ENCODE measurements at regions not wholly inside any gene's neighbourhood (a gene's known extent, or its start where the extent isn't known, plus 50 kb on each side); places are given as distances from the start of the nearest gene placed in this dataset.
"Not testable (repeated sequence)": the region's sequence is repeated elsewhere in the genome, so short reads cannot be mapped to it uniquely, and the experiment has no call there.

DNA sequence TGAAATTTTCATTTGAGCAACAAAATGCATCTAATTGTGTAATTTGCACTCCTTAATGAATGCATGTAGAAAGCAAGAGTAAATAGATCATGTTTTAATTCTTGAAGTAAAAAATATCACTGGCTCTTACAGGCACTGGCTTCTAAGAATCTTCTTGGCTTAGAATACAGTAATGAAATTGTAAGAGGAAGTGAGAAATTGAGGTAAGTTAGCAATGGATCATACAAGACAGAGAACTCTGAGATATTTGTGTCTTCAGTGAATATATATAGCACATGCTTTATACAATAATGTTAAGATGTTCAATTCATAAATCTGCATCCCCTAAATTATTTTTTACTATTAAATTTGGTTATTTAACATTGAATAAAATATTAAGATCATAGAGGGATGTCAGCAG lies 465.0 kb downstream of the CNTN3 start:
- TF ChIP-seq, protein P1, sequence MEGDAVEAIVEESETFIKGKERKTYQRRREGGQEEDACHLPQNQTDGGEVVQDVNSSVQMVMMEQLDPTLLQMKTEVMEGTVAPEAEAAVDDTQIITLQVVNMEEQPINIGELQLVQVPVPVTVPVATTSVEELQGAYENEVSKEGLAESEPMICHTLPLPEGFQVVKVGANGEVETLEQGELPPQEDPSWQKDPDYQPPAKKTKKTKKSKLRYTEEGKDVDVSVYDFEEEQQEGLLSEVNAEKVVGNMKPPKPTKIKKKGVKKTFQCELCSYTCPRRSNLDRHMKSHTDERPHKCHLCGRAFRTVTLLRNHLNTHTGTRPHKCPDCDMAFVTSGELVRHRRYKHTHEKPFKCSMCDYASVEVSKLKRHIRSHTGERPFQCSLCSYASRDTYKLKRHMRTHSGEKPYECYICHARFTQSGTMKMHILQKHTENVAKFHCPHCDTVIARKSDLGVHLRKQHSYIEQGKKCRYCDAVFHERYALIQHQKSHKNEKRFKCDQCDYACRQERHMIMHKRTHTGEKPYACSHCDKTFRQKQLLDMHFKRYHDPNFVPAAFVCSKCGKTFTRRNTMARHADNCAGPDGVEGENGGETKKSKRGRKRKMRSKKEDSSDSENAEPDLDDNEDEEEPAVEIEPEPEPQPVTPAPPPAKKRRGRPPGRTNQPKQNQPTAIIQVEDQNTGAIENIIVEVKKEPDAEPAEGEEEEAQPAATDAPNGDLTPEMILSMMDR (conservative IDR thresholded peaks at IDR 0.05; ENCODE audit: low read depth, low read length), result no peak
- no peak overlapping the region for H3K4me3 ChIP-seq (ENCODE audit: low read length)
- no peak for DNase-seq (ENCODE audit: low read depth)

DNA sequence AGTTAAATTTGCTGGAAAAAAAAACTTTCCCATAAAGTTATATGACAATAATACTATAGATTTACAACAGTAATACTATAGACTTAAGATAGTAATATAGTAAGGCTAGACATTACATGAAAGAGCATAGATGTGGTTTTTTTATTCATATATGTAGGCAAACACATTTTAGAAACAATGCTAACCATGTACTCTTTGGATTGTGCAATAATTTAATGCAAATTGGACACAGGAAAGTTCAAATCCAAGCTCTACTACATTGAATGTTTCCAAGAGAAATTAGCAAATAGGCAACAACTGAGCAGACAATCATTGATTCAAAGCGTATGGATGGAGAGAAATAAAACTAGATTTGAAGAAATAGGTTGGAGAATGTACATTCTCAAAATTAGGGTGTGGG lies 469.2 kb downstream of the CNTN3 start:
- no peak for DNase-seq (ENCODE audit: low read depth)
- TF ChIP-seq, protein P1 (conservative IDR thresholded peaks at IDR 0.05; ENCODE audit: low read depth, low read length), result no peak
- H3K4me3 ChIP-seq (ENCODE audit: low read length), result no peak overlapping the region

DNA sequence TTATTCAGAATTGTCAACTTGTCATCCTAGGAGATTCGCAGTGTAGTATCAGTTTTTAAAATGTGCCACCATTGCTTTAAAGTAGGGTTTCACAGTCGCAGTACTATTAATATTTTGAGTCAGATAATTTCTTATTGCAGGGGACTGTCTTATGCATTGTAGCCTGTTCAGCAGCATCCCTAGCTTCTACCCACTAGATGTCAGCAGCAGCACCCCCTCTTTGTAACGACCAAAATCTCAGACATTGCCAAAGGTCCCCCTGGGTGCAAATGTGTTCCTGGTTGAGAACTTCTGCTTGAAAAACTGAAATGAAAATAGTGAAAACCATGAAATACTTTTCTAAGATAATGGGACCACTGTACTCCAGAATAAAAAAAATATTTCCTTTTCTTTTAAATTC lies 474.8 kb downstream of the CNTN3 start:
- TF ChIP-seq, protein P1 (conservative IDR thresholded peaks at IDR 0.05; ENCODE audit: low read depth, low read length), result no peak
- DNase-seq (ENCODE audit: low read depth), result no peak
- H3K4me3 ChIP-seq (ENCODE audit: low read length), result no peak overlapping the region

DNA sequence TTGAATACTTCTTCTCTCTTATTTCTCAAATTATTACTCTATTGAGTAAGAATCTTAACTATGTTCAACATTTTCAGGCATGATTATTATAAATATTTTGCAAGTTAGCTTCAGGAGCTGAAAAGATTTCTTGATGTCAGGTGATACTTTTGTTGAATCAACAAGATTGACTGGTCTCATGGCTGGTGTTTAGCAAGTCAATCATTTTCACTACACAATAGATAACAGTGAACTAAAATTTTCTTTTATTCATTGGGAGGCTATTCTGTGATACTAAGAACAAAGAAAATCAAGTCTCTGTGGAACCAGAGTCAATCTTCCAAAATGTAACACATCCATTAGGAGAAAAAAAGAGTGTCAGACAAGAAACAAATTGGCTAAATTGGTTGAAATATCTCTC lies 476.7 kb downstream of the CNTN3 start:
- TF ChIP-seq, protein P1 (conservative IDR thresholded peaks at IDR 0.05; ENCODE audit: low read depth, low read length), result no peak
- no peak overlapping the region for H3K4me3 ChIP-seq (ENCODE audit: low read length)
- no peak for DNase-seq (ENCODE audit: low read depth)

DNA sequence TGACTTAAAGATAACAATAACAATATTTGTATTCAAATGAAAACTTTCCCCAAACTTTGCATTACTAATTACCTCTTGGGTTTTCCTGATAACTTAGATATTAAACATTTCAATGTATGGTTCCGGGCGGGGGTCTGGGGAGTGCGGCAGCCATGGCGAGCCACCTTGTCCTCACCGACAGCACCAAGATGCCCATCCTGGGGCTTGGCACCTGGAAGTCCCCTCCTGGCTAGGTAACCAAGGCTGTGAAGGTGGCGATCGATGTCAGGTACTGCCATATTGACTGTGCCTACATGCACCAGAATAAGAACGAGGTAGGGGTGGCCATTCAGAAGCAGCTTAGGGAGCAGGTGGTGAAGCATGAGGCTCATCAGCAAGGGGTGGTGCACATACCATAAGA lies 478.7 kb downstream of the CNTN3 start:
- H3K4me3 ChIP-seq (ENCODE audit: low read length), result no peak overlapping the region
- no peak for DNase-seq (ENCODE audit: low read depth)
- TF ChIP-seq, protein P1 (conservative IDR thresholded peaks at IDR 0.05; ENCODE audit: low read depth, low read length), result no peak

DNA sequence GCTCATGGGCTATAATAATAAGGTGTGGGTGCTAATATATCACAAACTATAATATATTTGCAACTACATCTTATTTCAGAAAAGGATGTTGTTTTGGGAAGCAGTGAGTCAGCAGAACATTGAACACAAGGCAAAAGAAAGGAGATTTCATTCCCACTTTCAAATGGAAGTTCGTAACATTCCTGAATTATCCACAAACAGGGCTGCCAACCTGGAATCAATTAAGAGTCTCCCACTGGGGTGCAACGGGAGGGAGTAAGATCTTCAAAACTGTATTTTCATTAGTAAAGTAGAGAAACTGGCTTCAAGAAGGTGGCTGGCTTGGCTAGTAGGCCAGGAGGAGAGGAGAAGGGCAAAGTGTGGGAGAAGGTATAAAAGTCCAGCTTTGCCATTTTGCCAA lies 479.6 kb downstream of the CNTN3 start:
- H3K4me3 ChIP-seq (ENCODE audit: low read length), result no peak overlapping the region
- TF ChIP-seq, protein P1 (conservative IDR thresholded peaks at IDR 0.05; ENCODE audit: low read depth, low read length), result no peak
- no peak for DNase-seq (ENCODE audit: low read depth)

DNA sequence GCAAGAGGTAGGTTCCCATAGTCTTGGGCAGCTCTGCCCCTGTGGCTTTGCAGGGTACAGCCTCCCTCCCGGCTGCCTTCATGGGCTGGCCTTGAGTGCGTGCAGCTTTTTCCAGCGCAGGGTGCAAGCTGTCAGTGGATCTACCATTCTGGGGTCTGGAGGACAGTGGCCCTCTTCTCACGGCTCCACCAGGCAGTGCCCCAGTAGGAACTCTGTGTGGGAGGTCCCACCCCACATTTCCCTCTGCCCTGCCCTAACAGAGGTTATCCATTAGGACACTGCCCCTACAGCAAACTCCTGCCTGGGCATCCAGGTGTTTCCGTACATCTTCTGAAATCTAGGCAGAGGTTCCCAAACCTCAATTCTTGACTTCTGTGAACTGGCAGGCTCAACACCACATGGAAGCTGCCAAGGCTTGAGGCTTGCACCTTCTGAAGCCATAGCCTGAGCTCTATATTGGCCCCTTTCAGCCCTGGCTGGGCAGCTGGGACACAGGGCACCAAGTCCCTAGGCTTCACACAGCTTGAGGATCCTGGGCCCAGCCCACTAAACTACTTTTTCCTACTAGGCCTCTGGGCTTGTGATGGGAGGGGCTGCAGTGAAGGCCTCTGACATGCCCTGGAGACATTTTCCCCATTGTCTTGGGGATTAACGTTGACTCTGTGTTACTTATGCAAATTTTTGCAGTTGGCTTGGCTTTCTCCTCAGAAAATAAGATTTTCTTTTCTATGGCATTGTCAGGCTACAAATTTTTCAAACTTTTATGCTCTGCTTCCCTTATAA lies 482.7 kb downstream of the CNTN3 start:
- DNase-seq (ENCODE audit: low read depth); H3K4me3 ChIP-seq (ENCODE audit: low read length): not testable (repeated sequence)
